Stimulated activated CD4-positive, alpha-beta T cell treated with anti-CD3 and anti-CD28 coated beads, Interleukin-15, amount 100 ng/mL, for 1 hour (primary cell): ENCODE measurements at regions not wholly inside any gene's neighbourhood (a gene's known extent, or its start where the extent isn't known, plus 50 kb on each side); places are given as distances from the start of the nearest gene placed in this dataset.

Experiments used
- DNase-seq, 2 donors: peaks; one replicate each; pipeline ENCODE4 v3.0.0-alpha.2; 2020; ENCODE audit warnings: low read depth in 1 of 2, low spot score in 1 of 2

DNA sequence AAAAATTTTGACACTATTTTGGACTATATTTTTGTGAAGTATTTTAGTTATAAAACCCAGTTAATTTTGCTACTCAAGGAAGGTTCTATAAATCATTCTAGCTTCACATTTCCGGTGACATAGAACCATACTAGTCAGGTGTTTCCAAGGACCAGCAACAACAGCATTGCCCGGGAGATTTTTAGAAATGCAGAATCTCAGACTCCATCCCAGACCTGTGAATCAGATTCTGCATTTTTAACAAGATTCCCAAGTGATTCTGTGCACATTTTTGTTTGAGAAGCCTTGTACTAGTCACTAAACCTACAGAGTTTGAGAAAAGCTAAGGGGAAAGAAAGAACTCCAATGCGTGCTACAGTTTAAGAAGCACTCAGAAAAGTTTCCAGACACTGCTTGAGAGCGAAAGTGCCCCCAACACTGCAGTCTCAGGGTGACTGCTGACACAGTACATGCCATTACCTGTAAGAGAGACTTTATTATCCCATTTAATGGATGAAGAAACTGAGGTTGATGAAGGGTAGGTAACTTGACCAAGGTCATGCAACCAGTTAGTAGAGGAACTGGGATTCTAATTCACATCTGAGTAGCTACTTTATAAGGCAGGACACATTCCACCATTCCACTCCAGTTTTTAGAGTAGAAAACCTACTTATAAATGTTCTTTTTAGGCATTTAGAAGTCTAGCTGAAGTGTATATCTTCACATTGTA lies 49.7 kb upstream of the USP3 start:
- no peak for DNase-seq
